GM13976 (cell line): ENCODE measurements at regions not wholly inside any gene's neighbourhood (a gene's known extent, or its start where the extent isn't known, plus 50 kb on each side); places are given as distances from the start of the nearest gene placed in this dataset.
"Not testable (repeated sequence)": the region's sequence is repeated elsewhere in the genome, so short reads cannot be mapped to it uniquely, and the experiment has no call there.

Experiments
- DNase-seq: peaks from one replicate; pipeline ENCODE4 v3.0.0; 2012; ENCODE audit warnings: low spot score
- CTCF ChIP-seq: IDR thresholded peaks from 2 replicates; pipeline ENCODE4 v1.5.1; 2012; ENCODE audit warnings: borderline replicate concordance, mild to moderate bottlenecking; ENCODE audit not compliant: insufficient read depth; ENCODE audit errors: extremely low read depth, missing control alignments, control extremely low read depth
- in situ Hi-C: fragments of 300-500 bp; cut with MboI; formaldehyde crosslinking; loops from one replicate; pipeline ENCODE4 v1.12.0; 2022; ENCODE audit warnings: low sequenced_read_pairs, mixed read lengths, inconsistent platforms; ENCODE audit not compliant: unreplicated experiment

- no peak for TF ChIP-seq CTCF
- in situ Hi-C loops: no loop called here
- no peak for DNase-seq
Observed at GRCh38 chr14:46147452-46147851, 504.1 kb downstream of the RPL10L start.

- no peak for DNase-seq
- TF ChIP-seq CTCF: no peak
- in situ Hi-C loops: no loop called here
Observed at GRCh38 chr14:46147024-46147423, 504.6 kb downstream of the RPL10L start.

GRCh38 chr14:46140445-46140844, 511.1 kb downstream of the RPL10L start:
- in situ Hi-C loops: no loop called here

GRCh38 chr14:46139649-46140048, 511.9 kb downstream of the RPL10L start:
- in situ Hi-C loops: no loop called here
- DNase-seq: no peak
- no peak for TF ChIP-seq CTCF

More at GRCh38 chr14:46140445-46140844, 511.1 kb downstream of the RPL10L start:
- no peak for TF ChIP-seq CTCF
- no peak for DNase-seq

GRCh38 chr14:46137786-46138185, 513.8 kb downstream of the RPL10L start:
- TF ChIP-seq CTCF: no peak
- DNase-seq: no peak
- in situ Hi-C loops: no loop called here

GRCh38 chr14:46136456-46136855, 515.1 kb downstream of the RPL10L start:
- TF ChIP-seq CTCF: no peak
- DNase-seq: no peak
- in situ Hi-C loops: no loop called here

GRCh38 chr14:46108228-46108627, 543.4 kb downstream of the RPL10L start:
- DNase-seq: no peak
- TF ChIP-seq CTCF: no peak

GRCh38 chr14:46100901-46101300, 550.7 kb downstream of the RPL10L start:
- in situ Hi-C loops, DNase-seq: not testable (repeated sequence)

More at GRCh38 chr14:46108228-46108627, 543.4 kb downstream of the RPL10L start:
- in situ Hi-C loops: no loop called here
